Thyroid gland (tissue), 4 donors: ENCODE measurements at regions not wholly inside any gene's neighbourhood (a gene's known extent, or its start where the extent isn't known, plus 50 kb on each side); places are given as distances from the start of the nearest gene placed in this dataset.

ENCODE experiments used
- POLR2A ChIP-seq, 2 donors: fragments of 450-650 bp; IDR thresholded peaks; one replicate each; pipeline ENCODE4 v1.6.1; 2017; ENCODE audit warnings: antibody characterized with exemption in 2 of 2, mild to moderate bottlenecking in 2 of 2, moderate library complexity in 1 of 2
- TF ChIP-seq, protein P1 (sequence below), 6 experiments: fragments of 200-600 bp in 3 of 6; fragments of 450-650 bp in 3 of 6; sonication (generic) in 3 of 6; IDR thresholded peaks; one replicate each; pipeline ENCODE4 v1.5.1; 2016 to 2019; ENCODE audit warnings: antibody characterized with exemption in 6 of 6, mild to moderate bottlenecking in 2 of 6, inconsistent platforms in 1 of 6, moderate library complexity in 1 of 6

DNA sequence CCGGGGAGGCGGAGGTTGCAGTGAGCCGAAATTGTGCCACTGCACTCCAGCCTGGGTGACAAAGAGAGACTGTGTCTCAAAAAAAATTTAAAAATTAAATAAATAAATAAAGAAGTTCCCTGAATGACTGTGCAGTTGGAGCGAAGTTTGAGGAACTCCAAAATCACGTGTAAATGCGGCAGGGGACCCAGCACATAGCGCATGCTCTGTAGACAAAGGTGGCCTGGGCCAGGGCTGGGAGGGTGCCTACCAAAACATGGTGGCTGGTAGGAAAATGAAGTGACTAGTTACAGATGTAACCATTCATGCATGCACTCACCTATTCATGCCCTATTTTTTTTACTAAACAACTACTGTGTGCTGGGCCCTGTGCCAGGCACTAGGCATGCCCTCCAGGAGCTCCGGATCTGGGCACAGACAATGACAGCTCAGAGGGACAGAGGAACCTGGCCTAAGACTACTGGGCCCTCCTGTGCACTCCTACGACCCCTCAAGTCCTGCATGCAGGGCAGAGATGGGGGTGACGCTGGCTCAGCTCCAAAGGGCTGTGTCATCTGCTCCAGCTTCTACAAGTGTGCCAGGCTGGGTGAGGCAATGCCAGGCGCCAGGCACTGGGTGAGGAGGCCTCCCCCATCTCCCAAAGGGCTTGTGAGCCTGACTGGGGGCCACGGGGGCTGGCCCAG, 65.3 kb downstream of the RMI2 start:
- TF ChIP-seq, protein P1, sequence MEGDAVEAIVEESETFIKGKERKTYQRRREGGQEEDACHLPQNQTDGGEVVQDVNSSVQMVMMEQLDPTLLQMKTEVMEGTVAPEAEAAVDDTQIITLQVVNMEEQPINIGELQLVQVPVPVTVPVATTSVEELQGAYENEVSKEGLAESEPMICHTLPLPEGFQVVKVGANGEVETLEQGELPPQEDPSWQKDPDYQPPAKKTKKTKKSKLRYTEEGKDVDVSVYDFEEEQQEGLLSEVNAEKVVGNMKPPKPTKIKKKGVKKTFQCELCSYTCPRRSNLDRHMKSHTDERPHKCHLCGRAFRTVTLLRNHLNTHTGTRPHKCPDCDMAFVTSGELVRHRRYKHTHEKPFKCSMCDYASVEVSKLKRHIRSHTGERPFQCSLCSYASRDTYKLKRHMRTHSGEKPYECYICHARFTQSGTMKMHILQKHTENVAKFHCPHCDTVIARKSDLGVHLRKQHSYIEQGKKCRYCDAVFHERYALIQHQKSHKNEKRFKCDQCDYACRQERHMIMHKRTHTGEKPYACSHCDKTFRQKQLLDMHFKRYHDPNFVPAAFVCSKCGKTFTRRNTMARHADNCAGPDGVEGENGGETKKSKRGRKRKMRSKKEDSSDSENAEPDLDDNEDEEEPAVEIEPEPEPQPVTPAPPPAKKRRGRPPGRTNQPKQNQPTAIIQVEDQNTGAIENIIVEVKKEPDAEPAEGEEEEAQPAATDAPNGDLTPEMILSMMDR (IDR thresholded peaks at IDR 0.05): no peak
- no peak for TF ChIP-seq POLR2A (IDR thresholded peaks at IDR 0.05)
